ENCODE measurements at regions not wholly inside any gene's neighbourhood (a gene's known extent, or its start where the extent isn't known, plus 50 kb on each side); places are given as distances from the start of the nearest gene placed in this dataset.

DNA sequence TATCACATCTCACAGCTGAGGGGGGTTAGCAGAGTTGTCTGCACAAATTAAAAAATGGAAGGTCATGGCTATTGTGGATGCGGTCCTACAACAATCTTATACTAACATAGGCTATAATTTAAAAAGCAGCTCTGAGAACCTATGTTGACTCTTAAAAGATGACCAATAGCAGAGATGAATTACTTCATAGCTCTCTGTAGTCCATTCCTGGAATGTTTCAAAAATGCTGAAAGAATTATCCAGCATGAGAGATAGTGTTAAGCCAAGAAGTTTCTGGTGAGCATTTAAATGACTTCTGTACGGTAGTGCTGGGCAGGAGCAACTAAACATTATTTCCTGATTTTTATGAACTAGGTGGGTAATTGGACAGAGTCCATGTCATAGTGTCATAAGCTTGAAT, 218.2 kb upstream of the NUDT12 start:
- no peak for TF ChIP-seq FOXK2 (IDR thresholded peaks at IDR 0.05)
- TF ChIP-seq CTBP1 (IDR thresholded peaks at IDR 0.05; ENCODE audit: borderline replicate concordance): no peak
- no peak for TF ChIP-seq SUZ12 (IDR thresholded peaks at IDR 0.05)
- no peak for TF ChIP-seq BHLHE40 (IDR thresholded peaks at IDR 0.05; ENCODE audit: borderline replicate concordance)
- TF ChIP-seq ARNT (IDR thresholded peaks at IDR 0.05): no peak
- TF ChIP-seq ZNF384 (IDR thresholded peaks at IDR 0.05): no peak
- no peak for TF ChIP-seq FOXA1 (IDR thresholded peaks at IDR 0.05)
- TF ChIP-seq SP1 (IDR thresholded peaks at IDR 0.05): no peak

Measured in HEK293T (cell line).